ENCODE measurements at regions not wholly inside any gene's neighbourhood (a gene's known extent, or its start where the extent isn't known, plus 50 kb on each side); places are given as distances from the start of the nearest gene placed in this dataset.

- no peak overlapping the region for H3K27ac ChIP-seq (ENCODE audit: low read length)
These were observed 536.3 kb downstream of the TLE4 start for GRCh38 chr9:80107931-80108660.

GRCh38 chr9:80097476-80097875 lies 525.7 kb downstream of the TLE4 start:
- Histone ChIP-seq H3K27me3 (ENCODE audit: insufficient read depth, low read length) (no peaks in the 10 kb centered on the region), H3K4me3 (ENCODE audit: low read length) (no peak overlapping the region), H3K27ac (ENCODE audit: low read length) (no peak overlapping the region), H3K9ac (ENCODE audit: low read depth, low read length) (no peak overlapping the region), H3K4me1 (ENCODE audit: insufficient read depth, low read length) (no peaks in the 10 kb centered on the region), H3K9me3 (ENCODE audit: insufficient read depth, low read depth, low read length) (no peaks in the 10 kb centered on the region; the same call in 1 of the 2 replicates), H3K36me3 (ENCODE audit: insufficient read depth, low read depth, low read length) (no peaks in the 10 kb centered on the region)

More at GRCh38 chr9:80107931-80108660, 536.3 kb downstream of the TLE4 start:
- Histone ChIP-seq H3K36me3 (ENCODE audit: insufficient read depth, low read depth, low read length) (no peaks in the 10 kb centered on the region), H3K9me3 (ENCODE audit: insufficient read depth, low read depth, low read length) (no peaks in the 10 kb centered on the region), H3K4me1 (ENCODE audit: insufficient read depth, low read length) (no peaks in the 10 kb centered on the region), H3K4me3 (ENCODE audit: low read length) (no peak overlapping the region), H3K27me3 (ENCODE audit: insufficient read depth, low read length) (no peaks in the 10 kb centered on the region), H3K9ac (ENCODE audit: low read depth, low read length) (no peak overlapping the region)

GRCh38 chr9:80094176-80094771 lies 522.5 kb downstream of the TLE4 start:
- H3K9me3 ChIP-seq (ENCODE audit: insufficient read depth, low read depth, low read length): no peaks in the 10 kb centered on the region
- no peak overlapping the region for H3K27ac ChIP-seq (ENCODE audit: low read length)
- no peaks in the 10 kb centered on the region for H3K36me3 ChIP-seq (ENCODE audit: insufficient read depth, low read depth, low read length)
- no peak overlapping the region for H3K4me3 ChIP-seq (ENCODE audit: low read length)
- no peaks in the 10 kb centered on the region for H3K27me3 ChIP-seq (ENCODE audit: insufficient read depth, low read length)
- no peak overlapping the region for H3K9ac ChIP-seq (ENCODE audit: low read depth, low read length)
- no peaks in the 10 kb centered on the region for H3K4me1 ChIP-seq (ENCODE audit: insufficient read depth, low read length)

- Histone ChIP-seq H3K9ac (ENCODE audit: low read depth, low read length) (no peak overlapping the region), H3K4me1 (ENCODE audit: insufficient read depth, low read length) (no peaks in the 10 kb centered on the region), H3K4me3 (ENCODE audit: low read length) (no peak overlapping the region), H3K9me3 (ENCODE audit: insufficient read depth, low read depth, low read length) (no peaks in the 10 kb centered on the region), H3K36me3 (ENCODE audit: insufficient read depth, low read depth, low read length) (no peaks in the 10 kb centered on the region), H3K27ac (ENCODE audit: low read length) (no peak overlapping the region), H3K27me3 (ENCODE audit: insufficient read depth, low read length) (no peaks in the 10 kb centered on the region)
These were observed 521.9 kb downstream of the TLE4 start for GRCh38 chr9:80093695-80094094.

GRCh38 chr9:80091526-80091925 lies 519.8 kb downstream of the TLE4 start:
- Histone ChIP-seq H3K4me1 (ENCODE audit: insufficient read depth, low read length) (no peaks in the 10 kb centered on the region), H3K36me3 (ENCODE audit: insufficient read depth, low read depth, low read length) (no peaks in the 10 kb centered on the region), H3K4me3 (ENCODE audit: low read length) (no peak overlapping the region), H3K27ac (ENCODE audit: low read length) (no peak overlapping the region), H3K9ac (ENCODE audit: low read depth, low read length) (no peak overlapping the region), H3K9me3 (ENCODE audit: insufficient read depth, low read depth, low read length) (no peaks in the 10 kb centered on the region), H3K27me3 (ENCODE audit: insufficient read depth, low read length) (no peaks in the 10 kb centered on the region)

- Histone ChIP-seq H3K4me3 (ENCODE audit: low read length) (no peak overlapping the region), H3K9me3 (ENCODE audit: insufficient read depth, low read depth, low read length) (no peaks in the 10 kb centered on the region), H3K36me3 (ENCODE audit: insufficient read depth, low read depth, low read length) (no peaks in the 10 kb centered on the region), H3K4me1 (ENCODE audit: insufficient read depth, low read length) (no peaks in the 10 kb centered on the region), H3K27ac (ENCODE audit: low read length) (no peak overlapping the region), H3K9ac (ENCODE audit: low read depth, low read length) (no peak overlapping the region), H3K27me3 (ENCODE audit: insufficient read depth, low read length) (no peaks in the 10 kb centered on the region)
These were observed 518.6 kb downstream of the TLE4 start for GRCh38 chr9:80090317-80090716.

GRCh38 chr9:80086822-80087345 lies 515.1 kb downstream of the TLE4 start:
- no peak overlapping the region for H3K4me3 ChIP-seq (ENCODE audit: low read length)
- H3K27ac ChIP-seq (ENCODE audit: low read length): no peak overlapping the region
- no peaks in the 10 kb centered on the region for H3K9me3 ChIP-seq (ENCODE audit: insufficient read depth, low read depth, low read length)
- no peaks in the 10 kb centered on the region for H3K4me1 ChIP-seq (ENCODE audit: insufficient read depth, low read length)
- no peaks in the 10 kb centered on the region for H3K36me3 ChIP-seq (ENCODE audit: insufficient read depth, low read depth, low read length)
- H3K27me3 ChIP-seq (ENCODE audit: insufficient read depth, low read length): no peaks in the 10 kb centered on the region
- no peak overlapping the region for H3K9ac ChIP-seq (ENCODE audit: low read depth, low read length)

- no peak overlapping the region for H3K4me3 ChIP-seq (ENCODE audit: low read length)
- no peak overlapping the region for H3K27ac ChIP-seq (ENCODE audit: low read length)
- no peaks in the 10 kb centered on the region for H3K36me3 ChIP-seq (ENCODE audit: insufficient read depth, low read depth, low read length)
- no peak overlapping the region for H3K9ac ChIP-seq (ENCODE audit: low read depth, low read length)
- no peaks in the 10 kb centered on the region for H3K9me3 ChIP-seq (ENCODE audit: insufficient read depth, low read depth, low read length)
- no peaks in the 10 kb centered on the region for H3K27me3 ChIP-seq (ENCODE audit: insufficient read depth, low read length)
- H3K4me1 ChIP-seq (ENCODE audit: insufficient read depth, low read length): no peaks in the 10 kb centered on the region
These were observed 514.6 kb downstream of the TLE4 start for GRCh38 chr9:80086386-80086785.

- H3K27me3 ChIP-seq (ENCODE audit: insufficient read depth, low read length): no peaks in the 10 kb centered on the region
- H3K36me3 ChIP-seq (ENCODE audit: insufficient read depth, low read depth, low read length): no peaks in the 10 kb centered on the region
- no peak overlapping the region for H3K4me3 ChIP-seq (ENCODE audit: low read length)
- H3K9ac ChIP-seq (ENCODE audit: low read depth, low read length): no peak overlapping the region
- H3K27ac ChIP-seq (ENCODE audit: low read length): no peak overlapping the region
- no peaks in the 10 kb centered on the region for H3K4me1 ChIP-seq (ENCODE audit: insufficient read depth, low read length)
- H3K9me3 ChIP-seq (ENCODE audit: insufficient read depth, low read depth, low read length): no peaks in the 10 kb centered on the region
These were observed 513.9 kb downstream of the TLE4 start for GRCh38 chr9:80085668-80086067.

- Histone ChIP-seq H3K9me3 (ENCODE audit: insufficient read depth, low read depth, low read length) (no peaks in the 10 kb centered on the region), H3K4me3 (ENCODE audit: low read length) (no peak overlapping the region), H3K9ac (ENCODE audit: low read depth, low read length) (no peak overlapping the region), H3K27ac (ENCODE audit: low read length) (no peak overlapping the region), H3K36me3 (ENCODE audit: insufficient read depth, low read depth, low read length) (no peaks in the 10 kb centered on the region), H3K4me1 (ENCODE audit: insufficient read depth, low read length) (no peaks in the 10 kb centered on the region), H3K27me3 (ENCODE audit: insufficient read depth, low read length) (no peaks in the 10 kb centered on the region)
These were observed 510.4 kb downstream of the TLE4 start for GRCh38 chr9:80082213-80082612.

GRCh38 chr9:80078826-80079225 lies 507.1 kb downstream of the TLE4 start:
- Histone ChIP-seq H3K4me3 (ENCODE audit: low read length) (no peak overlapping the region), H3K27ac (ENCODE audit: low read length) (no peak overlapping the region), H3K27me3 (ENCODE audit: insufficient read depth, low read length) (no peaks in the 10 kb centered on the region), H3K4me1 (ENCODE audit: insufficient read depth, low read length) (no peaks in the 10 kb centered on the region), H3K9ac (ENCODE audit: low read depth, low read length) (no peak overlapping the region), H3K36me3 (ENCODE audit: insufficient read depth, low read depth, low read length) (no peaks in the 10 kb centered on the region), H3K9me3 (ENCODE audit: insufficient read depth, low read depth, low read length) (no peaks in the 10 kb centered on the region)

- H3K4me1 ChIP-seq (ENCODE audit: insufficient read depth, low read length): no peaks in the 10 kb centered on the region
- no peaks in the 10 kb centered on the region for H3K36me3 ChIP-seq (ENCODE audit: insufficient read depth, low read depth, low read length)
- no peak overlapping the region for H3K4me3 ChIP-seq (ENCODE audit: low read length)
- no peaks in the 10 kb centered on the region for H3K27me3 ChIP-seq (ENCODE audit: insufficient read depth, low read length)
- no peak overlapping the region for H3K9ac ChIP-seq (ENCODE audit: low read depth, low read length)
- H3K27ac ChIP-seq (ENCODE audit: low read length): no peak overlapping the region
- H3K9me3 ChIP-seq (ENCODE audit: insufficient read depth, low read depth, low read length): no peaks in the 10 kb centered on the region
These were observed 505.3 kb downstream of the TLE4 start for GRCh38 chr9:80077059-80077458.

Data from iPS-20b (cell line).